ENCODE measurements at regions not wholly inside any gene's neighbourhood (a gene's known extent, or its start where the extent isn't known, plus 50 kb on each side); places are given as distances from the start of the nearest gene placed in this dataset.

- DNase-seq: no peak
- Histone ChIP-seq H3K4me3 (no peak overlapping the region), H3K27me3 (peaks cover 0 to under 1% (median 0%) of the 10 kb centered on the region in 4 donors), H3K36me3 (no peaks in the 10 kb centered on the region), H3K9me3 (no peaks in the 10 kb centered on the region), H3K4me1 (no peaks in the 10 kb centered on the region), H3K27ac (no peak overlapping the region)
- intact Hi-C loops (cut with DNase I): no loop called here
- TF ChIP-seq CTCF (IDR thresholded peaks at IDR 0.05) (no peak), POLR2A (IDR thresholded peaks at IDR 0.05) (no peak)
- WGBS, 2 donors: 29 to 32% methylated on average over 2 of the region's 2 CpGs
Observed at GRCh38 chr3:24945563-24945962, 450.9 kb upstream of the THRB start.

- intact Hi-C loops (cut with DNase I): no loop called here
- no peaks in the 10 kb centered on the region for H3K36me3 ChIP-seq
- no peak overlapping the region for H3K4me3 ChIP-seq
- no peaks in the 10 kb centered on the region for H3K27me3 ChIP-seq
- no peak for TF ChIP-seq POLR2A (IDR thresholded peaks at IDR 0.05)
- TF ChIP-seq CTCF (IDR thresholded peaks at IDR 0.05): no peak
- no peaks in the 10 kb centered on the region for H3K9me3 ChIP-seq
- no peaks in the 10 kb centered on the region for H3K4me1 ChIP-seq
- DNase-seq: no peak
- 84 to 88% methylated on average over 4 of the region's 4 CpGs for WGBS, 2 donors
- no peak overlapping the region for H3K27ac ChIP-seq
Observed at GRCh38 chr3:24947103-24947502, 452.5 kb upstream of the THRB start.

GRCh38 chr3:24951180-24951579, 456.5 kb upstream of the THRB start:
- DNase-seq: no peak
- intact Hi-C loops (cut with DNase I): no loop called here
- H3K36me3 ChIP-seq: no peaks in the 10 kb centered on the region
- H3K27ac ChIP-seq: no peak overlapping the region
- no peak for TF ChIP-seq POLR2A (IDR thresholded peaks at IDR 0.05)
- TF ChIP-seq CTCF (IDR thresholded peaks at IDR 0.05): no peak
- 88 to 92% methylated on average over 4 of the region's 4 CpGs for WGBS, 2 donors
- H3K4me1 ChIP-seq: no peaks in the 10 kb centered on the region
- no peaks in the 10 kb centered on the region for H3K9me3 ChIP-seq
- H3K27me3 ChIP-seq: peaks cover 0 to 4% (median 0%) of the 10 kb centered on the region in 4 donors
- H3K4me3 ChIP-seq: no peak overlapping the region

GRCh38 chr3:24952388-24952787, 457.7 kb upstream of the THRB start:
- Histone ChIP-seq H3K27me3 (peaks cover 0 to 4% (median 0%) of the 10 kb centered on the region in 4 donors), H3K4me3 (no peak overlapping the region), H3K4me1 (no peaks in the 10 kb centered on the region), H3K36me3 (no peaks in the 10 kb centered on the region), H3K9me3 (no peaks in the 10 kb centered on the region), H3K27ac (no peak overlapping the region)
- TF ChIP-seq CTCF (IDR thresholded peaks at IDR 0.05) (no peak), POLR2A (IDR thresholded peaks at IDR 0.05) (no peak)
- DNase-seq: no peak
- WGBS, 2 donors: 82 to 85% methylated on average over 6 of the region's 6 CpGs
- intact Hi-C loops (cut with DNase I): no loop called here

- Histone ChIP-seq H3K9me3 (no peaks in the 10 kb centered on the region), H3K36me3 (no peaks in the 10 kb centered on the region), H3K4me3 (no peak overlapping the region), H3K27me3 (peaks cover 0 to 4% (median 0%) of the 10 kb centered on the region in 4 donors), H3K4me1 (no peaks in the 10 kb centered on the region), H3K27ac (no peak overlapping the region)
- DNase-seq: no peak
- intact Hi-C loops (cut with DNase I): no loop called here
- no peak for TF ChIP-seq CTCF (IDR thresholded peaks at IDR 0.05)
- TF ChIP-seq POLR2A (IDR thresholded peaks at IDR 0.05): no peak
- 66 to 67% methylated on average over 5 of the region's 5 CpGs for WGBS, 2 donors
Observed at GRCh38 chr3:24953060-24953771, 458.6 kb upstream of the THRB start.
